Muscle of leg (tissue), 3 donors: ENCODE measurements at regions not wholly inside any gene's neighbourhood (a gene's known extent, or its start where the extent isn't known, plus 50 kb on each side); places are given as distances from the start of the nearest gene placed in this dataset.

Source experiments
- DNase-seq: peaks from one replicate; pipeline ENCODE4 v3.0.0; 2013
- H3K27ac ChIP-seq: one replicate; pipeline ENCODE4 v1.5.1; 2013; ENCODE audit warnings: mild to moderate bottlenecking, low read length, control low read depth
- H3K27me3 ChIP-seq: one replicate; pipeline ENCODE4 v1.6.1; 2013; ENCODE audit warnings: low read length; ENCODE audit not compliant: control insufficient read depth, insufficient read depth
- H3K36me3 ChIP-seq: one replicate; pipeline ENCODE4 v1.6.1; 2013; ENCODE audit warnings: low read length; ENCODE audit not compliant: control insufficient read depth, insufficient read depth
- H3K4me1 ChIP-seq: one replicate; pipeline ENCODE4 v1.6.1; 2013; ENCODE audit warnings: low read length; ENCODE audit not compliant: control insufficient read depth, insufficient read depth
- H3K4me3 ChIP-seq: one replicate; pipeline ENCODE4 v1.5.1; 2013; ENCODE audit warnings: low read length, control low read depth
- H3K9me3 ChIP-seq: replicated peaks from 2 replicates; pipeline ENCODE4 v1.6.1; 2013; ENCODE audit warnings: low read depth, low read length; ENCODE audit not compliant: control insufficient read depth
- WGBS: methylation state at CpG from one replicate; pipeline ENCODE4 v1.1.5; 2013; ENCODE audit warnings: missing lambda C conversion rate; ENCODE audit not compliant: insufficient coverage; 5-methylcytosine and 5-hydroxymethylcytosine counted together

GRCh38 chr16:13425836-13426235, 494.1 kb upstream of the ERCC4 start:
- Histone ChIP-seq H3K9me3 (no peaks in the 10 kb centered on the region), H3K4me1 (no peaks in the 10 kb centered on the region), H3K36me3 (no peaks in the 10 kb centered on the region), H3K27ac (no peak overlapping the region), H3K4me3 (no peak overlapping the region), H3K27me3 (no peaks in the 10 kb centered on the region)
- peak; percentile 19 for DNase-seq
- WGBS: no CpG with 5 or more reads among the region's 5 CpGs

GRCh38 chr16:13426269-13426668, 493.7 kb upstream of the ERCC4 start:
- H3K36me3 ChIP-seq: no peaks in the 10 kb centered on the region
- H3K4me3 ChIP-seq: no peak overlapping the region
- H3K9me3 ChIP-seq: no peaks in the 10 kb centered on the region
- 50% methylated on average over 1 of the region's 6 CpGs for WGBS
- DNase-seq: no peak
- H3K27ac ChIP-seq: no peak overlapping the region
- no peaks in the 10 kb centered on the region for H3K4me1 ChIP-seq
- no peaks in the 10 kb centered on the region for H3K27me3 ChIP-seq

- 100% methylated on average over 1 of the region's 4 CpGs for WGBS
- Histone ChIP-seq H3K36me3 (no peaks in the 10 kb centered on the region), H3K27me3 (no peaks in the 10 kb centered on the region), H3K27ac (no peak overlapping the region), H3K4me3 (no peak overlapping the region), H3K9me3 (no peaks in the 10 kb centered on the region), H3K4me1 (no peaks in the 10 kb centered on the region)
- DNase-seq: no peak
Observed at GRCh38 chr16:13426736-13427135, 493.2 kb upstream of the ERCC4 start.

- no CpG with 5 or more reads among the region's 3 CpGs for WGBS
- H3K4me3 ChIP-seq: no peak overlapping the region
- no peak overlapping the region for H3K27ac ChIP-seq
- H3K9me3 ChIP-seq: no peaks in the 10 kb centered on the region
- no peaks in the 10 kb centered on the region for H3K36me3 ChIP-seq
- H3K27me3 ChIP-seq: no peaks in the 10 kb centered on the region
- no peak for DNase-seq
- H3K4me1 ChIP-seq: no peaks in the 10 kb centered on the region
Observed at GRCh38 chr16:13427943-13428342, 492.0 kb upstream of the ERCC4 start.

GRCh38 chr16:13429416-13429815, 490.5 kb upstream of the ERCC4 start:
- Histone ChIP-seq H3K36me3 (no peaks in the 10 kb centered on the region), H3K4me3 (no peak overlapping the region), H3K27me3 (no peaks in the 10 kb centered on the region), H3K27ac (no peak overlapping the region), H3K4me1 (no peaks in the 10 kb centered on the region), H3K9me3 (no peaks in the 10 kb centered on the region)
- 40% methylated on average over 1 of the region's 1 CpG for WGBS
- no peak for DNase-seq

GRCh38 chr16:13435415-13435814, 484.5 kb upstream of the ERCC4 start:
- DNase-seq: no peak
- Histone ChIP-seq H3K4me3 (no peak overlapping the region), H3K4me1 (no peaks in the 10 kb centered on the region), H3K27ac (no peak overlapping the region), H3K36me3 (no peaks in the 10 kb centered on the region), H3K9me3 (no peaks in the 10 kb centered on the region), H3K27me3 (no peaks in the 10 kb centered on the region)
- no CpG with 5 or more reads among the region's 1 CpG for WGBS

- H3K27me3 ChIP-seq: no peaks in the 10 kb centered on the region
- H3K4me1 ChIP-seq: no peaks in the 10 kb centered on the region
- H3K36me3 ChIP-seq: no peaks in the 10 kb centered on the region
- H3K4me3 ChIP-seq: no peak overlapping the region
- DNase-seq: no peak
- 100% methylated on average over 1 of the region's 3 CpGs for whole genome bisulfite sequencing
- H3K9me3 ChIP-seq: no peaks in the 10 kb centered on the region
- no peak overlapping the region for H3K27ac ChIP-seq
Observed at GRCh38 chr16:13435873-13436474, 484.0 kb upstream of the ERCC4 start.

- no peaks in the 10 kb centered on the region for H3K36me3 ChIP-seq
- H3K9me3 ChIP-seq: no peaks in the 10 kb centered on the region
- H3K4me3 ChIP-seq: no peak overlapping the region
- WGBS: 66% methylated on average over 6 of the region's 8 CpGs
- H3K27me3 ChIP-seq: no peaks in the 10 kb centered on the region
- no peak for DNase-seq
- H3K4me1 ChIP-seq: no peaks in the 10 kb centered on the region
- H3K27ac ChIP-seq: no peak overlapping the region
Observed at GRCh38 chr16:13436641-13437412, 483.1 kb upstream of the ERCC4 start.

- no peaks in the 10 kb centered on the region for H3K9me3 ChIP-seq
Observed at GRCh38 chr16:13437413-13437795, 482.6 kb upstream of the ERCC4 start.

GRCh38 chr16:13438064-13438463, 481.9 kb upstream of the ERCC4 start:
- Histone ChIP-seq H3K9me3 (no peaks in the 10 kb centered on the region), H3K27me3 (no peaks in the 10 kb centered on the region), H3K4me1 (no peaks in the 10 kb centered on the region), H3K27ac (no peak overlapping the region), H3K4me3 (no peak overlapping the region), H3K36me3 (no peaks in the 10 kb centered on the region)
- no CpG with 5 or more reads among the region's 6 CpGs for WGBS
- no peak for DNase-seq

More at GRCh38 chr16:13437413-13437795, 482.6 kb upstream of the ERCC4 start:
- Histone ChIP-seq H3K4me3 (no peak overlapping the region), H3K27ac (no peak overlapping the region), H3K27me3 (no peaks in the 10 kb centered on the region), H3K4me1 (no peaks in the 10 kb centered on the region), H3K36me3 (no peaks in the 10 kb centered on the region)
- 77% methylated on average over 4 of the region's 5 CpGs for WGBS
- DNase-seq: no peak
